Spleen (tissue), 11 donors: ENCODE measurements at regions not wholly inside any gene's neighbourhood (a gene's known extent, or its start where the extent isn't known, plus 50 kb on each side); places are given as distances from the start of the nearest gene placed in this dataset.
"Not testable (repeated sequence)": the region's sequence is repeated elsewhere in the genome, so short reads cannot be mapped to it uniquely, and the experiment has no call there.

ENCODE experiments used
- DNase-seq: peaks from one replicate; pipeline ENCODE4 v3.0.0-alpha.2; 2020
- H3K27ac ChIP-seq, 8 donors: fragments of 200-600 bp; sonication (generic) in 7 of 8; 1 replicate in 4 of 8; 2 replicates in 4 of 8; pipeline versions ENCODE4 v1.5.0 to v1.8.0; 2016 to 2021; ENCODE audit warnings: inconsistent platforms in 4 of 8, mild to moderate bottlenecking in 4 of 8, moderate library complexity in 1 of 8
- H3K27me3 ChIP-seq, 7 donors: fragments of 200-600 bp; sonication (generic) in 6 of 7; replicated peaks in 1 of 7; 1 replicate in 4 of 7; 2 replicates in 3 of 7; pipeline versions ENCODE4 v1.5.0 to v1.8.0; 2016 to 2021; ENCODE audit warnings: inconsistent platforms in 3 of 7, mild to moderate bottlenecking in 1 of 7
- H3K36me3 ChIP-seq, 6 donors: fragments of 200-600 bp; sonication (generic) in 5 of 6; 1 replicate in 4 of 6; 2 replicates in 2 of 6; pipeline versions ENCODE4 v1.5.0 to v1.8.0; 2016 to 2021; ENCODE audit warnings: inconsistent platforms in 2 of 6
- H3K4me1 ChIP-seq, 6 donors: fragments of 200-600 bp; sonication (generic) in 5 of 6; 1 replicate in 3 of 6; 2 replicates in 3 of 6; pipeline versions ENCODE4 v1.5.0 to v1.8.0; 2016 to 2021; ENCODE audit warnings: inconsistent platforms in 3 of 6
- H3K4me3 ChIP-seq, 8 donors: fragments of 200-600 bp; sonication (generic) in 7 of 8; 1 replicate in 4 of 8; 2 replicates in 4 of 8; pipeline versions ENCODE4 v1.5.0 to v1.8.0; 2016 to 2021; ENCODE audit warnings: inconsistent platforms in 4 of 8, mild to moderate bottlenecking in 4 of 8, moderate library complexity in 2 of 8
- H3K9me3 ChIP-seq, 8 donors: fragments of 200-600 bp; sonication (generic) in 7 of 8; 1 replicate in 4 of 8; 2 replicates in 4 of 8; pipeline versions ENCODE4 v1.5.0 to v1.8.0; 2016 to 2021; ENCODE audit warnings: inconsistent platforms in 4 of 8
- POLR2A ChIP-seq, 3 donors: fragments of 450-650 bp; IDR thresholded peaks; one replicate each; pipeline ENCODE4 v1.5.1; 2017; ENCODE audit warnings: antibody characterized with exemption in 3 of 3, mild to moderate bottlenecking in 1 of 3
- POLR2AphosphoS5 ChIP-seq, 3 donors: sonication (generic); formaldehyde crosslinking; IDR thresholded peaks; one replicate each; pipeline ENCODE4 v1.5.1; 2017; ENCODE audit warnings: antibody characterized with exemption in 3 of 3
- WGBS, 5 donors: extraction: QIAGEN DNeasy Blood & Tissue Kit in 3 of 5; methylation state at CpG; one replicate each; pipeline versions ENCODE4 v1.1.5 to v1.1.7; 2013 to 2018; 5-methylcytosine and 5-hydroxymethylcytosine counted together
- intact Hi-C: fragments of 100-400 bp; cut with DNase I; formaldehyde crosslinking; loops from one replicate; pipeline ENCODE4 v1.15.0; 2023; ENCODE audit warnings: low total_unique reads
- TF ChIP-seq, protein P1 (sequence below), 11 experiments: fragments of 200-600 bp in 7 of 11; fragments of 450-650 bp in 4 of 11; sonication (generic) in 4 of 11; IDR thresholded peaks in 8 of 11; conservative IDR thresholded peaks in 3 of 11; 1 replicate in 7 of 11; 2 replicates in 4 of 11; pipeline versions ENCODE4 v1.4.0 to v1.8.0; 2016 to 2021; ENCODE audit warnings: antibody characterized with exemption in 11 of 11, inconsistent platforms in 4 of 11, mild to moderate bottlenecking in 1 of 11
- donor health status: healthy with polysubstance abuse.
- donor health status: DM: no; HTN: no; CAD: no; lungs with moderate emphysema.
- donor health status: DM: no; HTN: no; CAD: no.
- donor health status: Bipolar disorder and iron deficiency.
- donor health status: healthy.
- donor health status: DM: no; HTN: no; CAD: no.
- donor health status: DM: yes; HTN: yes; CAD: no.

- WGBS, 5 donors, result 82 to 89% (median 86%) methylated on average over 18 of the region's 18 CpGs
- peak; percentile 50 for DNase-seq
- TF ChIP-seq POLR2AphosphoS5 (IDR thresholded peaks at IDR 0.05), result no peak
- TF ChIP-seq, protein P1, sequence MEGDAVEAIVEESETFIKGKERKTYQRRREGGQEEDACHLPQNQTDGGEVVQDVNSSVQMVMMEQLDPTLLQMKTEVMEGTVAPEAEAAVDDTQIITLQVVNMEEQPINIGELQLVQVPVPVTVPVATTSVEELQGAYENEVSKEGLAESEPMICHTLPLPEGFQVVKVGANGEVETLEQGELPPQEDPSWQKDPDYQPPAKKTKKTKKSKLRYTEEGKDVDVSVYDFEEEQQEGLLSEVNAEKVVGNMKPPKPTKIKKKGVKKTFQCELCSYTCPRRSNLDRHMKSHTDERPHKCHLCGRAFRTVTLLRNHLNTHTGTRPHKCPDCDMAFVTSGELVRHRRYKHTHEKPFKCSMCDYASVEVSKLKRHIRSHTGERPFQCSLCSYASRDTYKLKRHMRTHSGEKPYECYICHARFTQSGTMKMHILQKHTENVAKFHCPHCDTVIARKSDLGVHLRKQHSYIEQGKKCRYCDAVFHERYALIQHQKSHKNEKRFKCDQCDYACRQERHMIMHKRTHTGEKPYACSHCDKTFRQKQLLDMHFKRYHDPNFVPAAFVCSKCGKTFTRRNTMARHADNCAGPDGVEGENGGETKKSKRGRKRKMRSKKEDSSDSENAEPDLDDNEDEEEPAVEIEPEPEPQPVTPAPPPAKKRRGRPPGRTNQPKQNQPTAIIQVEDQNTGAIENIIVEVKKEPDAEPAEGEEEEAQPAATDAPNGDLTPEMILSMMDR (IDR thresholded peaks at IDR 0.05 in 8 of 11, conservative IDR thresholded peaks at IDR 0.05 in 3 of 11), result no peak
- no peak for TF ChIP-seq POLR2A (IDR thresholded peaks at IDR 0.05)
Observed at GRCh38 chr10:131822013-131822691, 78.7 kb upstream of the PPP2R2D start.

DNA sequence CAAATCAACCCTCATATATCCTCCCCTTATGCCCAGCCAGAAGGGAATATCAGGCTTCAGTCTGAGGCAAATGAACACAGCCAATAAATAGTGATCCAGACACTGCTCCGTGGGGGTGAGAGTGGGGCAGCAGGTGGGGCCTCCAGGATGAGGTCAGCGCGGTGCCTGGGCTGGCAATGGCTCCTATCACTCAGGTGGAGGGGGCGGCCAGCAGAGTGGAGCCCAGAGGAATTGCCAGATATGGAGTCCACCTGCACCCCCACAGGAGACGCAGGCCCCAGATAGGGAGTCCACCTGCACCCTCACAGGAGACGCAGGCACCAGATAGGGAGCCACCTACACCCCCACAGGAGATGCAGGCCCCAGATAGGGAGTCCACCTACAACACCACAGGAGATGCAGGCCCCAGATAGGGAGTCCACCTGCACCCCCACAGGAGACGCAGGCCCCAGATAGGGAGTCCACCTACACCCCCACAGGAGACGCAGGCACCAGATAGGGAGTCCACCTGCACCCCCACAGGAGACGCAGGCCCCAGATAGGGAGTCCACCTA lies 78.0 kb upstream of the PPP2R2D start:
- TF ChIP-seq POLR2A (IDR thresholded peaks at IDR 0.05), result no peak
- TF ChIP-seq, protein P1 (IDR thresholded peaks at IDR 0.05 in 8 of 11, conservative IDR thresholded peaks at IDR 0.05 in 3 of 11), result no peak
- no peak for TF ChIP-seq POLR2AphosphoS5 (IDR thresholded peaks at IDR 0.05)
- Histone ChIP-seq H3K36me3 (no peaks in the 10 kb centered on the region), H3K27me3 (peaks cover 0 to 37% (median 7%) of the 10 kb centered on the region in 7 donors), H3K27ac (no peak overlapping the region), H3K4me1 (no peaks in the 10 kb centered on the region), H3K9me3 (peaks cover 0 to 5% (median 0%) of the 10 kb centered on the region in 8 donors), H3K4me3 (no peak overlapping the region)
- peak; percentile 63 for DNase-seq
- intact Hi-C loops, result no loop called here
- 77 to 86% (median 82%) methylated on average over 7 to 9 of the region's 9 CpGs for WGBS, 5 donors

More at GRCh38 chr10:131822013-131822691, 78.7 kb upstream of the PPP2R2D start:
- Histone ChIP-seq H3K9me3 (no peaks in the 10 kb centered on the region), H3K36me3 (no peaks in the 10 kb centered on the region), H3K27ac (no peak overlapping the region), H3K4me3 (no peak overlapping the region), H3K27me3 (peaks cover 0 to 43% (median 7%) of the 10 kb centered on the region in 7 donors), H3K4me1 (no peaks in the 10 kb centered on the region)
- intact Hi-C loops, result no loop called here

GRCh38 chr10:131823601-131824099 lies 77.2 kb upstream of the PPP2R2D start:
- WGBS, 5 donors, result 86 to 94% (median 91%) methylated on average over 4 to 11 of the region's 12 CpGs
- DNase-seq, result peak; percentile 21
- intact Hi-C loops, result not testable (repeated sequence)

GRCh38 chr10:131824371-131825149 lies 76.2 kb upstream of the PPP2R2D start:
- intact Hi-C loops, result no loop called here
- no peaks in the 10 kb centered on the region for H3K36me3 ChIP-seq
- H3K4me3 ChIP-seq, result no peak overlapping the region
- H3K9me3 ChIP-seq, result peaks cover 0 to 5% (median 0%) of the 10 kb centered on the region in 8 donors
- DNase-seq, result peak; percentile 65
- WGBS, 5 donors, result 30 to 38% (median 36%) methylated on average over 9 to 24 of the region's 24 CpGs
- peaks cover 0 to 31% (median 7%) of the 10 kb centered on the region in 7 donors for H3K27me3 ChIP-seq
- H3K27ac ChIP-seq, result no peak overlapping the region
- TF ChIP-seq POLR2AphosphoS5 (IDR thresholded peaks at IDR 0.05), result no peak
- no peak for TF ChIP-seq POLR2A (IDR thresholded peaks at IDR 0.05)
- TF ChIP-seq, protein P1 (IDR thresholded peaks at IDR 0.05 in 8 of 11, conservative IDR thresholded peaks at IDR 0.05 in 3 of 11), result no peak
- H3K4me1 ChIP-seq, result no peaks in the 10 kb centered on the region

More at GRCh38 chr10:131823601-131824099, 77.2 kb upstream of the PPP2R2D start:
- H3K4me3 ChIP-seq, H3K9me3 ChIP-seq, H3K27ac ChIP-seq, H3K36me3 ChIP-seq, H3K4me1 ChIP-seq: not testable (repeated sequence)
- H3K27me3 ChIP-seq, result peaks cover 0 to 28% (median 7%) of the 10 kb centered on the region in 7 donors
